ENCODE measurements at regions not wholly inside any gene's neighbourhood (a gene's known extent, or its start where the extent isn't known, plus 50 kb on each side); places are given as distances from the start of the nearest gene placed in this dataset.

DNA sequence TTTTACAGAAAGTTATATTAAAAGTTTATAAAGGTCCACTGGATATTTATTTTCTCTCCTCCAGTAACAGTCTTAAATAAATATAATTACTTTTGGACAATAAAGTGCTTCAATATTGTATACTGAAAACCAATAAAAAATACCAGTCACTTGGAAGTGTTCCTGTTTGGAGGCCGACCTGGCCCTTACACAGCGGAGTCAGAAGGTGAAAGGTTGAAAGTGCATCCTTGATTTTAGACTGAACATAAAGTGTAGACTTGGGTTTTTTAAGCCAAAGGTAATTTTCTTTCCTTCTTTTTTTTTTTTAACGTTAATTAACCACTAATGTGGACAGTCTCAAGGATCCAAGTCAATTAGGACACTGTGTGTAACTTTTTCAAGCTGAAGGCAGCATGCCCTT, 152.3 kb upstream of the TBX18 start:
- H3K27ac Mint-ChIP-seq, result no peak overlapping the region
- no peak for ATAC-seq (ENCODE audit: low read depth)
- H3K36me3 Mint-ChIP-seq (ENCODE audit: low read depth), result no peaks in the 10 kb centered on the region
- H3K4me1 Mint-ChIP-seq, result no peaks in the 10 kb centered on the region
- H3K9me3 Mint-ChIP-seq, result no peaks in the 10 kb centered on the region
- ChIA-PET POLR2A (no interaction called here), CTCF (no interaction called here)
- intact Hi-C loops (cut with micrococcal nuclease), result no loop called here
- TF ChIP-seq, protein P1, sequence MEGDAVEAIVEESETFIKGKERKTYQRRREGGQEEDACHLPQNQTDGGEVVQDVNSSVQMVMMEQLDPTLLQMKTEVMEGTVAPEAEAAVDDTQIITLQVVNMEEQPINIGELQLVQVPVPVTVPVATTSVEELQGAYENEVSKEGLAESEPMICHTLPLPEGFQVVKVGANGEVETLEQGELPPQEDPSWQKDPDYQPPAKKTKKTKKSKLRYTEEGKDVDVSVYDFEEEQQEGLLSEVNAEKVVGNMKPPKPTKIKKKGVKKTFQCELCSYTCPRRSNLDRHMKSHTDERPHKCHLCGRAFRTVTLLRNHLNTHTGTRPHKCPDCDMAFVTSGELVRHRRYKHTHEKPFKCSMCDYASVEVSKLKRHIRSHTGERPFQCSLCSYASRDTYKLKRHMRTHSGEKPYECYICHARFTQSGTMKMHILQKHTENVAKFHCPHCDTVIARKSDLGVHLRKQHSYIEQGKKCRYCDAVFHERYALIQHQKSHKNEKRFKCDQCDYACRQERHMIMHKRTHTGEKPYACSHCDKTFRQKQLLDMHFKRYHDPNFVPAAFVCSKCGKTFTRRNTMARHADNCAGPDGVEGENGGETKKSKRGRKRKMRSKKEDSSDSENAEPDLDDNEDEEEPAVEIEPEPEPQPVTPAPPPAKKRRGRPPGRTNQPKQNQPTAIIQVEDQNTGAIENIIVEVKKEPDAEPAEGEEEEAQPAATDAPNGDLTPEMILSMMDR (IDR thresholded peaks at IDR 0.05), result no peak
- no peaks in the 10 kb centered on the region for H3K27me3 Mint-ChIP-seq
- H3K4me3 Mint-ChIP-seq, result no peak overlapping the region
- DNase-seq, result no peak

DNA sequence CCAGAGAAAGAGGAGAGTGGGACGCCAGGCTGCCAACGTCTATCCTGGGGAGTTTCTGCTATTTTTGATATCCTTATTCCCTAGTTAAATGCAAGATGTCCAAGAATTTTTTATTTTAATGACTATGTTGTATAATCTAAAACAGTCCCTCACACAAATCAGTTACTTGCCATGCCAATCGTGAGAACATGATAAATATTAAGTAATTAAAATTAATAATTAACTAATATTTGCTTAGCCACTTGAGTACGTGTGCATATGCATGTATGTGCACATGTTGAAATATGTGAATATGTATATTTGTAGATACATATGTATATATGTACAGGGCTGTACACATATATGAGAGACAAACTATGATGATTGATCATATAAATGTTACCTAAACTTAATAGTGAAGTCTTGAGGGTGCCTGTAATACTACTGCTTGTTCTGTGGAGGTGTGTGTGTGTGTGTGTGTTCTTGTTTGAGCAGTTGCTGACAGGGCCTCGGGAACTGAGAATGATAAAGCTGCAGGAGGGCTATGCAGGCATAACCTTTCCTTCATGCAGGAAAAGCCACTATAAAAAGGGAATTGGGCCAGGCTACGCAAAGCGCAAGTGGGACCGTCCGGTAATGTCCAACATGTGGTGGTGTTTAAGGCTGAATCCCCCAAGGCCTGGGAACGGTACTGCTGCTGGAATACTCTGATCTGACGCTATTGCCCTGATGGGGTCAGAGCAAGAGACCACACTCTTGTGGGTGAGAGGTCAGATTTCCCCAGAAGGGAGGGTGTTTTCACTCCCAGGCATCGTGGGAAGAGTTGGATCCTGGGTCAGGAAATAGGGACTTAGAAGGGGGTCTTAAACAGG, 148.3 kb upstream of the TBX18 start:
- H3K4me3 Mint-ChIP-seq, result no peak overlapping the region
- H3K4me1 Mint-ChIP-seq, result no peaks in the 10 kb centered on the region
- no peaks in the 10 kb centered on the region for H3K36me3 Mint-ChIP-seq (ENCODE audit: low read depth)
- TF ChIP-seq, protein P1 (IDR thresholded peaks at IDR 0.05), result no peak
- H3K27me3 Mint-ChIP-seq, result no peaks in the 10 kb centered on the region
- intact Hi-C loops (cut with micrococcal nuclease), result no loop called here
- ATAC-seq (ENCODE audit: low read depth) (no peak), DNase-seq (no peak)
- H3K27ac Mint-ChIP-seq, result no peak overlapping the region
- CTCF ChIA-PET, result no interaction called here
- H3K9me3 Mint-ChIP-seq, result no peaks in the 10 kb centered on the region
- POLR2A ChIA-PET, result no interaction called here

DNA sequence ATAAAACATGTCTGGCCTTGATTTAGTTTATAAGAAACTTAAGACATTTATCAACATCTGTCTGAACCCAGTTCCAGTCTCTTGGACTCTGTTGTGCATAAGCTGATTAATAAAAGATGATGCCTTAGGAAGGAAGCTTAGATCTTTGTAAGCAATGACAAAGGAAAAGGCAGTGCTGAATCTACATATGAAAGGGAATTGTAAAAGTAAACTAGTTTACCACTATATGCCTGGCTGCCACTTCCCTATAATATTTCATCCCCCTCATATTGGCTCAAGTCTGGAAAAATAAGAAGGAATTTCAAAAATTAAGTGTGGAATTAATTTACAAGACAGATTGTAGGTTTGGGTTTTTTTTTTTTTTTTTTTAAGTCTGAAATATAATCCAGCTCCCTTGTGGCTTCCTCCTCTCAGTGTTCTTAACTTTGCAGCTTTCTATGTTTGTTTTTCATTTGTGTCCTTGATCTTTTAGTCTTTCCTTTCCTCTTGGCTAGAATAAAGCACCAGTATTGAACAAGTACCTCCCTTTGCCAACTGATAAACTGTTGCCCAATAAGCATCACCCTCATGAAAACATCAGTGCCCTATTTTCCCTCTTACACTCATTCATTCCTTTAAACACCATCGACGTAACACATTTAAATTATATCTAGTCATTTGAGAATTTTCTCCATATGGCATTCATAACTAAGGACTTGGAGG, 146.7 kb upstream of the TBX18 start:
- CTCF ChIA-PET, result no interaction called here
- intact Hi-C loops (cut with micrococcal nuclease), result no loop called here
- DNase-seq, result no peak
- Mint-ChIP-seq H3K4me1 (no peaks in the 10 kb centered on the region), H3K9me3 (no peaks in the 10 kb centered on the region), H3K4me3 (no peak overlapping the region), H3K27ac (no peak overlapping the region), H3K36me3 (ENCODE audit: low read depth) (no peaks in the 10 kb centered on the region), H3K27me3 (no peaks in the 10 kb centered on the region)
- TF ChIP-seq, protein P1 (IDR thresholded peaks at IDR 0.05), result no peak
- POLR2A ChIA-PET, result no interaction called here
- ATAC-seq (ENCODE audit: low read depth), result no peak

DNA sequence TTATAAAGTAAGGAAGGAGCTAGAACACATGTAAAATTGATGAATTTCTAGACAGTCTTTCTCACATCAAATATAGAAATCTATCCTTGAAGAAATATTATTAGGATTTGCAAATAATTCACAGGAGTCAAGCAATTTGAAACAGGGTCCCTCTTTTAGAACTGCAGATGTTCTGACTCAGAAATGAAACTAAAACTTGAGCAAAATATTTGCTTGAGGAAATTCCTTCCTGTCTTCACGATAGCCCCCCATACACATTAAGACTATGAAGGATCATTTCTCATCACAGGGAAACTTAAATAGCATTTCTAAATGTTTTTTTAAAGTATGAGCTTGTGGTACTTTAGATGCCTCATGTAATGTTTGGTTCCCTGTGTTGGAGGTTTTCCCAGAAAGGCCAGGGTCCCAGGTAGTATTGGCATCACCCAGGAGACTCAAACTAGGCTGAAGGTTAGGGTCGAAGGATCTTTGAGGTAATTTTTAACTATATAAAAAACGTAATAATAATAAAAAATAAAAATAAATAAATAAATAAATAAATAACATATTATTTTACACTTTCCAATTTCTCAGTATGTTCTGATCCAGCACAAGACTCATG, 144.0 kb upstream of the TBX18 start:
- Mint-ChIP-seq H3K27ac (no peak overlapping the region), H3K36me3 (ENCODE audit: low read depth) (no peaks in the 10 kb centered on the region)
- no peak for ATAC-seq (ENCODE audit: low read depth)

DNA sequence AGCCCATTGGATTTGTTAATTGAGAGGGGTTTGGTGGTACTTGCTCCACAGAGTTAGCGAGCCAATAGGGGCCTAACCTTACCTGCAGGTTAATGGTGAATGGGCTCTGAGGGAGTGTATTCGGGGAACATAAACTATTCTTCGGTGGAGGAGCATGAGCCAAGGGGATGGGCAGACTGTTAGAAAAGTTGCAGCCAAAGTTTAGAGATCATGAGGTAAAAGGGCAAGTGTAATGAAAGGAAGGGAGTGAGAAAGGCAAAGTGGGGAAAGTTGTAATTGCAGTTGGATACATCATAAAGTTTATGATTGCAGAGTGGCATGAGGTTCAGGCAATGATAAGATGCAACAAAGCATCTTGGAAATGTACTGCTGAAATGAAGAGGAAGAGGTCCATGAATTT, 142.1 kb upstream of the TBX18 start:
- H3K27ac Mint-ChIP-seq, result no peak overlapping the region
- ATAC-seq (ENCODE audit: low read depth) (no peak), DNase-seq (no peak)
- H3K4me1 Mint-ChIP-seq, result no peaks in the 10 kb centered on the region
- intact Hi-C loops (cut with micrococcal nuclease), result no loop called here
- H3K27me3 Mint-ChIP-seq, result no peaks in the 10 kb centered on the region
- H3K36me3 Mint-ChIP-seq (ENCODE audit: low read depth), result no peaks in the 10 kb centered on the region
- no peak overlapping the region for H3K4me3 Mint-ChIP-seq
- CTCF ChIA-PET, result no interaction called here
- POLR2A ChIA-PET, result no interaction called here
- TF ChIP-seq, protein P1 (IDR thresholded peaks at IDR 0.05), result no peak
- H3K9me3 Mint-ChIP-seq, result no peaks in the 10 kb centered on the region

More for the DNA sequence above, 144.0 kb upstream of the TBX18 start:
- no peaks in the 10 kb centered on the region for H3K4me1 Mint-ChIP-seq
- intact Hi-C loops (cut with micrococcal nuclease), result no loop called here
- TF ChIP-seq, protein P1 (IDR thresholded peaks at IDR 0.05), result no peak
- DNase-seq, result no peak
- POLR2A ChIA-PET, result no interaction called here
- no peak overlapping the region for H3K4me3 Mint-ChIP-seq
- H3K27me3 Mint-ChIP-seq, result no peaks in the 10 kb centered on the region
- CTCF ChIA-PET, result no interaction called here
- no peaks in the 10 kb centered on the region for H3K9me3 Mint-ChIP-seq

Data from activated B cell treated with CpG ODN at 0.5 μM for 24 hours (primary cell).